Transverse colon (tissue), 3 donors: ENCODE measurements at regions not wholly inside any gene's neighbourhood (a gene's known extent, or its start where the extent isn't known, plus 50 kb on each side); places are given as distances from the start of the nearest gene placed in this dataset.

Experiments used
- EP300 ChIP-seq: sonication (generic); formaldehyde crosslinking; IDR thresholded peaks from one replicate; pipeline ENCODE4 v1.6.1; 2017; ENCODE audit warnings: antibody characterized with exemption, low read depth
- TF ChIP-seq, protein P1 (sequence below), 5 experiments: fragments of 200-600 bp in 3 of 5; fragments of 450-650 bp in 2 of 5; sonication (generic) in 3 of 5; IDR thresholded peaks; 1 replicate in 2 of 5; 2 replicates in 3 of 5; pipeline ENCODE4 v1.5.1; 2016 to 2017; ENCODE audit warnings: antibody characterized with exemption in 5 of 5, inconsistent platforms in 3 of 5, mild to moderate bottlenecking in 2 of 5, moderate library complexity in 1 of 5

DNA sequence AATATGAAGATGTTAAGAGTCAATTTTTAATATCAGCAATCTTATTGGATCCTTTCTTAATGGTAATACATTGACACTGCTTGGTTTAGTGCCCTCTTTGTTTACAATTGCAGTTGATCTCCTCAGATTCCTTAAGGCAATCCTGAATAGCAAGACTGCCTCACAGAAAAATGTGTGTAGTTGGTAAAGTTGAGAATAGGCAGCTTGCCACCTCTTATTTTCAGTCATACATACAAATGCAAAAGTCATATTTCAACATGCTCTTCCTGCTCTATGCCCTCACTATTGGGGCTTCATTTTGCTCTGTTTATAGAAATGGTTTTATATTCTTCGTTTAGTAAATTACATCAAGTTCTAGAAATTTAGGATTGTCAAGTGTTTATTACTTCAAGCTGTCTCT lies 661.1 kb upstream of the ANKRD30A start:
- TF ChIP-seq, protein P1, sequence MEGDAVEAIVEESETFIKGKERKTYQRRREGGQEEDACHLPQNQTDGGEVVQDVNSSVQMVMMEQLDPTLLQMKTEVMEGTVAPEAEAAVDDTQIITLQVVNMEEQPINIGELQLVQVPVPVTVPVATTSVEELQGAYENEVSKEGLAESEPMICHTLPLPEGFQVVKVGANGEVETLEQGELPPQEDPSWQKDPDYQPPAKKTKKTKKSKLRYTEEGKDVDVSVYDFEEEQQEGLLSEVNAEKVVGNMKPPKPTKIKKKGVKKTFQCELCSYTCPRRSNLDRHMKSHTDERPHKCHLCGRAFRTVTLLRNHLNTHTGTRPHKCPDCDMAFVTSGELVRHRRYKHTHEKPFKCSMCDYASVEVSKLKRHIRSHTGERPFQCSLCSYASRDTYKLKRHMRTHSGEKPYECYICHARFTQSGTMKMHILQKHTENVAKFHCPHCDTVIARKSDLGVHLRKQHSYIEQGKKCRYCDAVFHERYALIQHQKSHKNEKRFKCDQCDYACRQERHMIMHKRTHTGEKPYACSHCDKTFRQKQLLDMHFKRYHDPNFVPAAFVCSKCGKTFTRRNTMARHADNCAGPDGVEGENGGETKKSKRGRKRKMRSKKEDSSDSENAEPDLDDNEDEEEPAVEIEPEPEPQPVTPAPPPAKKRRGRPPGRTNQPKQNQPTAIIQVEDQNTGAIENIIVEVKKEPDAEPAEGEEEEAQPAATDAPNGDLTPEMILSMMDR (IDR thresholded peaks at IDR 0.05) = no peak
- no peak for TF ChIP-seq EP300
